ENCODE measurements at regions not wholly inside any gene's neighbourhood (a gene's known extent, or its start where the extent isn't known, plus 50 kb on each side); places are given as distances from the start of the nearest gene placed in this dataset.
A peak's percentile ranks its signal among the peaks of the same experiment; 100 is the strongest.
"Not testable (repeated sequence)": the region's sequence is repeated elsewhere in the genome, so short reads cannot be mapped to it uniquely, and the experiment has no call there.

DNA sequence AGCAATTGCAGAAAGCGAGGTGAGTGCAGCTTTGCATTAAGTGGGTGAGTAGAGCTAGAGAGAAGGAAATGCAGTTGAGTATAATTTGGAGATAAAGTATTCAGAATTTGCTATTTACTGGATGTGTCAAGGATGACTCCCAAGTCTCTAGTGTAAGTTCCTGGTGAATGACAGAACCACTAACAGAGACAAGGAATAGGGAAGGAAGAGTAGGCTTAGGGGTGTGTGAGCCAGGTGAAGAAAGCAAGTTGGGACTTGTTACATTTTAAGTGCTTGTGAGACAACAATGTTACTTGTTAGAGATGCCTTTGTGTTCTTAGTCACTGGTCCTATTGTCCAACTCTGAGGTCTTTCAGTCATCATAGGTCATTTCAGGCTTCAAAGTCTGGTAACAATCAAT lies 70.8 kb downstream of the TBC1D26 start:
- DNase-seq = not testable (repeated sequence)

DNA sequence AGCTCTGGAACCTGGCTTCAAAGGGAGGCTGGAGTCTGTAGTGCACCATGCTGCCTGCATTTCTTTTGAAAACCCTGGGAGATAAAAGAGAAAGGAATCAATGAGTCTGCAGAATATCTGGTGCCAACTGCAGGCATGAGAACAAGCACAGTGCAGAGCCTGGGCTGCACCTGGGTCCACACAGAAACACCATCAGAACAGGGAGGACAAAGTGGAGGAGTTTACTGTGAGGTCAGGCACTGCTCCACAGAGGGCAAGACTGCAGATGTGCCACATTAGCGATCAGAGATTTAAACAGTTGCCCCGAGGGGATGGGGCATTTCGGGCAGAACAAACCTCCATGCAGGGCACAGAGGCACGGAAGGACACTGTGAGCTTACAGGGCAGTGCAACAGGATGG lies 74.7 kb downstream of the TBC1D26 start:
- not testable (repeated sequence) for DNase-seq

- not testable (repeated sequence) for DNase-seq
Observed at GRCh38 chr17:15813388-15813787, 81.3 kb downstream of the TBC1D26 start.

DNA sequence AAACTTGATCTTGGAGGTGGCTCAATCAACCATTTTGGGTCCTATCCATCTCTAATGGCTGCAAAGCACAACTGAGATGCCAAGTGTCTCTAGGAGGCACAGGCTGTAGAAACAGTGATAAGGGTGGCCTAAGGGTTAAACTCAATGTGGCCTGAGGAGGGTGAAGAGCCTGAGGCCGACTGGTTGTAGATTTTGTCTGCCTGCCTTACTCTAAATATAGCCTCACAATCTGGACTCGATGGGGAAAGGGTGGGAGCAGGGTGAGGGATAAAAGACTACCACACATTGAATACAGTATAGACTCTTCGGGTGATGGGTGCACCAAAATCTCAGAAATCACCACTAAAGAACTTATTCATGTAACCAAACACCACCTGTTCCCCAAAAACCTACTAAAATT lies 81.9 kb downstream of the TBC1D26 start:
- not testable (repeated sequence) for DNase-seq

DNA sequence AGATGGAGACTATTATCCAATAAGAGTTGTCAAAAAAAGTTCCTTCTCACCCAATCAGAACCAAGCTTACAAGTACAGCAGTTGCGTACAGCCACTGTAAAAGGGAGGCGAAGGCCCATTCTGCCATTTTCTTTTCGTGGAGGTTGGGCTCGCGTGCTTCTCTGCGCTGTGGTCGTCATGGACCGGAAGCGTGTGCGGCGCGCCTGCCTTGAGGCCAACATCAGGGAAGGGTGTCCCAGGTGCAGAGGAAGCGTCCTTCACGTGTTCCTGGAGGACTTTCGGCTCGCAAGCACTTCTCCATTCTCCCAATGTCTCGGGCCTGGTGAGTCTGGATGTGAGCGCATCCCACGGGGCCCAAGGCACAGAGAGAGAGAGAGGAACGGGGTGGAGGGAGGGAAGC lies 85.8 kb downstream of the TBC1D26 start:
- not testable (repeated sequence) for DNase-seq

- not testable (repeated sequence) for DNase-seq
Observed at GRCh38 chr17:15822280-15822679, 90.2 kb downstream of the TBC1D26 start.

- DNase-seq = peak; percentile 55
Observed at GRCh38 chr17:15828727-15829314, 96.7 kb downstream of the TBC1D26 start.

- DNase-seq = not testable (repeated sequence)
Observed at GRCh38 chr17:15830221-15830620, 98.1 kb downstream of the TBC1D26 start.

DNA sequence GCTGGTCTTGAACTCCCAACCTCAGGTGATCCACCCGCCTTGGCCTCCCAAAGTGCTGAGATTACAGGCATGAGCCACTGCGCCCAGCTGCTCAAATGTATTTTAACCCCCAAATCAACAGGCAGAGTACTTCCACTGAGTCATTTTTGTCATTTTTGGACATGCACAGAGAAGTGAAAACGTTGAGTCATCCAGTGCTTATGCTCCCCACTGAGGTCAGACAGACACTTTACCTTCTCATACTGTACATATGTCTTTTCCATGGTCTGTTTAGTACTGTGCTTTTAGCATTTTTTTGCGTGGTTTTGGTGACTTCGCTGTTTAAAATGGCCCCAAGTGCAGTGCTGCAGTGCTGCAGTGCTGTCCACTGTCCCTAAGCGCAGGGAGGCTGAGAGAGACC lies 99.1 kb downstream of the TBC1D26 start:
- DNase-seq = not testable (repeated sequence)

DNA sequence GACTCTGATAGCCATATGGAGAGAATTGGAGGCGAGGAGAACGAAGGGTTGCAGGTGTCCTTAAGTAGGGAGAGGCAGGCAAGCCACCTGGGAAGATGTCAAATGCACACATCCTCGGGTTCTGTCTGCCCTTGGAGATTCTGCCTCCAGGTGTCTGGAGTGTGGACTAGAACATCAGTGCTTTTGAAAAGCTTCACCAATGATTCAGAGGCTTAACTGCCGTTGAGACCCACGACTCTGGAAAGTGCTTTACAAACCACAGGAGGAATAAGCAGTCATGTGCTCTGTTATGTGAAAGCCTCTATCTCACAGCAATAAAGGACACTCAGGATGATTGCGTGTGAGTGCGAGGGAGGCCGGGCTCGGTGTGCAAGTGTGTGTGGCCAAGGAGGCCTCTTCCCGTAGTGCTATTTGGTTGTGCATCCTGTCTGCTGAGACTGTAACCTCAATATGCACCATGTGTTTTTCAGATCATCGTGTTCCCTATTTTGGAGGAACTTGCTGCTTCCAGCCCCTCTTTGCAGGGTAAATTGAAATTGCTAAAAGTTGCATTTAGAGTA lies 100.9 kb downstream of the TBC1D26 start:
- not testable (repeated sequence) for DNase-seq

GRCh38 chr17:15833890-15834289 lies 101.8 kb downstream of the TBC1D26 start:
- not testable (repeated sequence) for DNase-seq

DNA sequence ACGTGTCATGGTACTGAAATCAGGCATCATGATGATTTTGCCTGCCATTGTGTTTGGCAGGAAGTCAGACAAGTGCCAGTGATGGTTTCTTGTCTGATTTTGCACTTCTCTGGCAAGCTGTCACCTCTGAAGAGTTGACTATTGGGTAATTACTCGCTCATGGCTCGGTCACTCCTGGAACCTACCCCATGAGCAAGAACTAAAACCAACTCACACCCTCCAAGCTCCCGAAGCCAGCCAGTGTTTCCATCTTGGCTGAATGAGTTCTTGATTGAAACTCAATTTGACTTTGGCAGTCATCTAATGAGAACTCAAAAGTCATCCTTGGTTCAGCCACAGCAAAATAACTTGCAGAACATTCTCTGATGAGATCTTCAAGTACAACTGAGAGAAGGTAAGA lies 103.4 kb downstream of the TBC1D26 start:
- not testable (repeated sequence) for DNase-seq

GRCh38 chr17:15836249-15836982 lies 104.3 kb downstream of the TBC1D26 start:
- DNase-seq = not testable (repeated sequence)

- DNase-seq = not testable (repeated sequence)
Observed at GRCh38 chr17:15836991-15837390, 104.9 kb downstream of the TBC1D26 start.

DNA sequence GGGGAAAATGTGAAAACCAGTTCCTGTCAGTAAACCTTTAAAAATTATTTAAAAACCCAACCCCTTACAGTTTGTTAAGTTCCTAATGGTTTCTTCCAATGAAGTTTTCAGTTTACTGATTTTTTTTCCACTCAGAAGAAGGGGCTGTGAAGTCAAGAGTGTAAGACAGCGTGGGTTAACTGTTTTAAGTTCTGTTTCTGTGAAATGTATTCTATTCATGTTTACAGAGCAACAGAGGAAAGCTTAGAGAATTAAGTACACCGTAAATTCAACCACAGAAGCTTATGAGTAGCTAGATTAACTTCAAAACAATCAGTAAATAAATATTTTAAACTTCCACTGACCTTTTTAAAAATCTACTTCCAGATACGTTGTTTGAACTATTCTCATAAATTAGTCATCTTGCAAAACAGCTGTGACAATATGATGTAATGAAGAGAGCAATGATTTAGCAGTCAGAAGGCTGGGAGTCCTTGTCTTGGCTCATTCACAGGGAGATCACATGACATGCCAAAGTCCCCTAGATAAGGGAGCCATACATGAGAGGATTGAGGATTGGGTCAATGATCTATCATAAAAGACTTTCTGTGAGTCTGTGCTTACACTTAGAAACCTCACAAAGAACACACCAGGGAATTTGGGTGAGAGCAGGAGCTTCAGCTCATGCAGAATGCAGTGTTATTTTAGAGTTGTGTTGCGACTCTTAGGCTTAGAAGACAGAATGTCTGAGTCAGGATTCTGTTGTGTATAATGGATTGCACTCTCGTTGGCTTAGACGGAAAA lies 97.3 kb upstream of the ADORA2B start:
- not testable (repeated sequence) for DNase-seq

DNA sequence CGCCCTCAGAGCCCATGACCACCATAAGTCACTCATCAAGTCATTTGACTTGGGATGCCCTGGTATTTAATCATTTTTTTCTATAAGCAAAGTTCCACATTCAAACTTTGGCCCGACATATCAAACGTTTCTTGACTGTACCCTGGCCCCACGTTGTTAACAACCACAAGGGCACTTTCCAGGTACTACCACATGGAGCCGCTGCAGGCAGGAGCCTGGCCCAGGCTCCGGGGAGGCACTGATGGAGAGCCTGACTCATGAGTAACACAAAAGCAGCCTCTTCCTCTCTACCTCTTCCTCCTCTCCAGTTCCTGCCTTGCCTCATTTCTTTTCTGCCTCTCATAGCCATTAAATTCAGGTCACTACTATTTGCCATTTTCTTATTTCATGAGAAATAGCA lies 95.9 kb upstream of the ADORA2B start:
- not testable (repeated sequence) for DNase-seq

- not testable (repeated sequence) for DNase-seq
Observed at GRCh38 chr17:15850071-15850470, 94.9 kb upstream of the ADORA2B start.

- DNase-seq = not testable (repeated sequence)
Observed at GRCh38 chr17:15850687-15851086, 94.2 kb upstream of the ADORA2B start.

GRCh38 chr17:15852863-15853262 lies 92.1 kb upstream of the ADORA2B start:
- DNase-seq = not testable (repeated sequence)

DNA sequence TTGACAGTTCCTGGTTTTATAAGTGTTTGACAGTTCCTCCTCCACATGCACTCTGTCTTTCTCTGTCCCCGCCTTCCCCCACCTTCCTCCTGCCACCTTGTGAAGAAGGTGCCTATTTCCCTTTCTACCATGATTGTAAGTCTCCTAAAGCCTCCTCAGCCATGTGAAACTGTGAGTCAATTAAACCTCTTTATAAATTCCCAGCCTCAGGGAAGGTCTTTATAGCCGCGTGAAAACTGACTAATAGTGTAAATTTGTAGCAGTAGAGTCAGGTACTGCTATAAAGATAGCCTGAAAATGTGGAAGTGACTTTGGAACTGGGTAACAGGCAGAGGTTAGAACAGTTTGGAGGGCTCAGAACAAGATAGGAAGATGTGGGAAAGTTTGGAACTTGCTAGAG lies 88.7 kb upstream of the ADORA2B start:
- DNase-seq = not testable (repeated sequence)

GRCh38 chr17:15856745-15857144 lies 88.2 kb upstream of the ADORA2B start:
- DNase-seq = not testable (repeated sequence)

DNA sequence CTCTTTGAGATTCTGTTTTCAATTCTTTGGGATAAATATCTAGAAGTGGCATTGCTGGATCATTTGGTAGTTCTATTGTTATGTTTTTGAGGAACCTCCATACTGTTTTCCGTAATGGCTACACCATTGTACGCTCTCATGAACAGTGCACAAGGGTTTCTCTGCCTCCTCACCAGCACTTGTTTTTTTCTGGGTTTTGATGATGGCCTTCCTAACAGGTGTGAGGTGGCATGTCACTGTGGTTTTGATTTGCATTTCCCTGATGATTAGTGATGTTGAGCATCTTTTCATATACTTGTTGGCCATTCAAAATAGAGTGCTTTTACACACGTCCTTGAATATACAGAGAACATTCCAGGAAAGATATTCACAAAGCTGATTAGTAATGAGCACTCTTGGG lies 86.8 kb upstream of the ADORA2B start:
- DNase-seq = not testable (repeated sequence)

- not testable (repeated sequence) for DNase-seq
Observed at GRCh38 chr17:15860774-15861173, 84.2 kb upstream of the ADORA2B start.

All from NCI-H1694 treated with DMSO at 0.1 percent for 48 hours (cell line).